CD4-positive, alpha-beta T cell (primary cell): ENCODE measurements at regions not wholly inside any gene's neighbourhood (a gene's known extent, or its start where the extent isn't known, plus 50 kb on each side); places are given as distances from the start of the nearest gene placed in this dataset.
"Not testable (repeated sequence)": the region's sequence is repeated elsewhere in the genome, so short reads cannot be mapped to it uniquely, and the experiment has no call there.

Experiments
- ATAC-seq: fragments of 200-7000 bp; cut with Tn5 transposase; one replicate; pipeline ENCODE4 v1.10.0; 2022; ENCODE audit warnings: mild to moderate bottlenecking; ENCODE audit not compliant: poor library complexity
- CTCF ChIA-PET: fragments of 350-600 bp; sonication (Branson Sonifier 250); formaldehyde crosslinking; loops from one replicate; lab custom pipeline; 2021; ENCODE audit warnings: antibody characterized with exemption, inconsistent platforms; lab: Charles Lee
- POLR2A ChIA-PET: fragments of 350-600 bp; sonication (Branson Sonifier 250); formaldehyde crosslinking; loops from one replicate; lab custom pipeline; 2021; ENCODE audit warnings: antibody characterized with exemption, inconsistent platforms; lab: Charles Lee
- DNase-seq, 14 experiments: peaks; one replicate each; pipeline ENCODE4 v3.0.0-alpha.2; 2013 to 2020; ENCODE audit warnings: mixed read lengths in 2 of 14
- H3K27ac ChIP-seq, 2 donors: one replicate each; pipeline versions ENCODE4 v1.5.1 to v1.7.0; 2013; ENCODE audit warnings: low read length in 2 of 2, low read depth in 1 of 2, mild to moderate bottlenecking in 1 of 2
- H3K27me3 ChIP-seq, 2 experiments: 1 replicate in 1 of 2; 2 replicates in 1 of 2; pipeline versions ENCODE4 v1.6.1 to v1.7.0; 2013; ENCODE audit warnings: low read length in 2 of 2, control low read depth in 1 of 2, mild to moderate bottlenecking in 1 of 2, moderate library complexity in 1 of 2; ENCODE audit not compliant: insufficient read depth in 2 of 2, control insufficient read depth in 1 of 2
- H3K36me3 ChIP-seq: one replicate; pipeline ENCODE4 v1.6.1; 2013; ENCODE audit warnings: low read length, control low read depth; ENCODE audit not compliant: insufficient read depth
- H3K4me1 ChIP-seq: one replicate; pipeline ENCODE4 v1.6.1; 2013; ENCODE audit warnings: low read length, control low read depth; ENCODE audit not compliant: insufficient read depth
- H3K4me3 ChIP-seq: one replicate; pipeline ENCODE4 v1.5.1; 2013; ENCODE audit warnings: mild to moderate bottlenecking, low read length, moderate library complexity
- H3K9me3 ChIP-seq, 2 experiments: 1 replicate in 1 of 2; 2 replicates in 1 of 2; pipeline versions ENCODE4 v1.6.1 to v1.7.0; 2013; ENCODE audit warnings: low read length in 2 of 2, mild to moderate bottlenecking in 2 of 2, control low read depth in 1 of 2, moderate library complexity in 1 of 2; ENCODE audit not compliant: control insufficient read depth in 1 of 2, insufficient read depth in 1 of 2
- H3K27ac Mint-ChIP-seq: one replicate; pipeline ENCODE4 v1.8.0; 2020; ENCODE audit warnings: mixed read lengths
- H3K27me3 Mint-ChIP-seq: one replicate; pipeline ENCODE4 v1.8.0; 2021; ENCODE audit warnings: mixed read lengths
- H3K36me3 Mint-ChIP-seq: one replicate; pipeline ENCODE4 v1.8.0; 2021; ENCODE audit warnings: low read depth, mixed read lengths
- H3K4me1 Mint-ChIP-seq: one replicate; pipeline ENCODE4 v1.8.0; 2021; ENCODE audit warnings: low read depth, mixed read lengths
- H3K4me3 Mint-ChIP-seq: one replicate; pipeline ENCODE4 v1.8.0; 2020; ENCODE audit warnings: mild to moderate bottlenecking, mixed read lengths
- H3K9me3 Mint-ChIP-seq: one replicate; pipeline ENCODE4 v1.8.0; 2020; ENCODE audit warnings: mixed read lengths
- intact Hi-C, 2 experiments: fragments of 100-400 bp; cut with DNase I in 1 of 2; cut with micrococcal nuclease in 1 of 2; formaldehyde crosslinking; loops; one replicate each; pipeline versions ENCODE4 v1.15.1 to v1.9.0; 2023 to 2025; cut with DNase I, micrococcal nuclease
- TF ChIP-seq, protein P1 (sequence below): fragments of 200-600 bp; IDR thresholded peaks from one replicate; pipeline ENCODE4 v1.8.0; 2022; ENCODE audit warnings: antibody characterized with exemption, mild to moderate bottlenecking

GRCh38 chr7:118867860-118868259, 643.4 kb downstream of the ANKRD7 start:
- Mint-ChIP-seq H3K4me3 (no peak overlapping the region), H3K36me3 (no peaks in the 10 kb centered on the region), H3K4me1 (no peaks in the 10 kb centered on the region), H3K27me3 (no peaks in the 10 kb centered on the region), H3K9me3 (peaks cover 2% of the 10 kb centered on the region), H3K27ac (no peak overlapping the region)
- DNase-seq (no peak), ATAC-seq (no peak)
- intact Hi-C loops = no loop called here
- ChIA-PET POLR2A (no interaction called here), CTCF (no interaction called here)
- Histone ChIP-seq H3K4me3 (no peak overlapping the region), H3K27ac (no peak overlapping the region), H3K27me3 (no peaks in the 10 kb centered on the region), H3K9me3 (no peaks in the 10 kb centered on the region), H3K36me3 (no peaks in the 10 kb centered on the region), H3K4me1 (no peaks in the 10 kb centered on the region)
- TF ChIP-seq, protein P1, sequence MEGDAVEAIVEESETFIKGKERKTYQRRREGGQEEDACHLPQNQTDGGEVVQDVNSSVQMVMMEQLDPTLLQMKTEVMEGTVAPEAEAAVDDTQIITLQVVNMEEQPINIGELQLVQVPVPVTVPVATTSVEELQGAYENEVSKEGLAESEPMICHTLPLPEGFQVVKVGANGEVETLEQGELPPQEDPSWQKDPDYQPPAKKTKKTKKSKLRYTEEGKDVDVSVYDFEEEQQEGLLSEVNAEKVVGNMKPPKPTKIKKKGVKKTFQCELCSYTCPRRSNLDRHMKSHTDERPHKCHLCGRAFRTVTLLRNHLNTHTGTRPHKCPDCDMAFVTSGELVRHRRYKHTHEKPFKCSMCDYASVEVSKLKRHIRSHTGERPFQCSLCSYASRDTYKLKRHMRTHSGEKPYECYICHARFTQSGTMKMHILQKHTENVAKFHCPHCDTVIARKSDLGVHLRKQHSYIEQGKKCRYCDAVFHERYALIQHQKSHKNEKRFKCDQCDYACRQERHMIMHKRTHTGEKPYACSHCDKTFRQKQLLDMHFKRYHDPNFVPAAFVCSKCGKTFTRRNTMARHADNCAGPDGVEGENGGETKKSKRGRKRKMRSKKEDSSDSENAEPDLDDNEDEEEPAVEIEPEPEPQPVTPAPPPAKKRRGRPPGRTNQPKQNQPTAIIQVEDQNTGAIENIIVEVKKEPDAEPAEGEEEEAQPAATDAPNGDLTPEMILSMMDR = no peak

GRCh38 chr7:118869141-118869540, 644.6 kb downstream of the ANKRD7 start:
- DNase-seq, H3K4me3 Mint-ChIP-seq, H3K27me3 ChIP-seq, H3K27me3 Mint-ChIP-seq, H3K27ac ChIP-seq, H3K27ac Mint-ChIP-seq, H3K4me3 ChIP-seq, H3K4me1 ChIP-seq, POLR2A ChIA-PET, H3K36me3 Mint-ChIP-seq, ATAC-seq, H3K4me1 Mint-ChIP-seq, H3K9me3 Mint-ChIP-seq, H3K36me3 ChIP-seq, intact Hi-C loops, H3K9me3 ChIP-seq: not testable (repeated sequence)
- CTCF ChIA-PET = interaction anchor here (0.7 kb wide), 1 partner anchor 21 kb away, joined by 3 read pairs; no protein-coding TSS in a partner anchor

GRCh38 chr7:118870187-118870586, 645.7 kb downstream of the ANKRD7 start:
- H3K4me3 ChIP-seq = no peak overlapping the region
- Mint-ChIP-seq H3K9me3 (no peaks in the 10 kb centered on the region), H3K36me3 (no peaks in the 10 kb centered on the region), H3K4me1 (no peaks in the 10 kb centered on the region), H3K4me3 (no peak overlapping the region), H3K27ac (no peak overlapping the region), H3K27me3 (no peaks in the 10 kb centered on the region)
- TF ChIP-seq, protein P1 = no peak
- ATAC-seq (no peak), DNase-seq (no peak)
- ChIA-PET POLR2A (no interaction called here), CTCF (no interaction called here)
- no peaks in the 10 kb centered on the region for H3K9me3 ChIP-seq
- H3K4me1 ChIP-seq = no peaks in the 10 kb centered on the region
- intact Hi-C loops = no loop called here
- H3K36me3 ChIP-seq = no peaks in the 10 kb centered on the region
- H3K27me3 ChIP-seq = no peaks in the 10 kb centered on the region
- H3K27ac ChIP-seq = no peak overlapping the region

DNA sequence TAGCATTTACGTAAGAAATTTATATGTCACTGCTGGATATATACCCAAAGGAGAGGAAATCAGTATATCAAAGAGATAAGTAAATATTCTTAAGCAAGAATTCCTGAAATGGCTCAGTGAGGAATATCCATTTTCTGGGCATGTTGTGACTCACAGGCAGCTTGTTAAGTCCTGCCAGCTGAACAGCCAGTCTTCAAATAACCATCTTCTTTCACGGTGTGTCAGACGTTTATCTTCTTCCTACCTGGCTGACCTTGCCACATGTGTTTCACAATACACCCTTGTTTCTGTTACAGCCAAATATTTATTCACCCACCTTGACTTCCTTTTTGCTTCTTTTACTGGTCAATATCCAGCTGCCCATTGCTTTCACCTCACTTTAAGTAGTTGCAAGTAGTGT, 648.1 kb downstream of the ANKRD7 start:
- no peak for ATAC-seq
- Mint-ChIP-seq H3K27me3 (no peaks in the 10 kb centered on the region), H3K9me3 (no peaks in the 10 kb centered on the region), H3K36me3 (no peaks in the 10 kb centered on the region), H3K27ac (no peak overlapping the region), H3K4me3 (no peak overlapping the region), H3K4me1 (no peaks in the 10 kb centered on the region)
- POLR2A ChIA-PET = no interaction called here
- TF ChIP-seq, protein P1 = no peak
- no peaks in the 10 kb centered on the region for H3K36me3 ChIP-seq
- intact Hi-C loops = no loop called here
- no peaks in the 10 kb centered on the region for H3K4me1 ChIP-seq
- no peak overlapping the region for H3K4me3 ChIP-seq
- CTCF ChIA-PET = no interaction called here
- DNase-seq = no peak
- no peaks in the 10 kb centered on the region for H3K27me3 ChIP-seq
- H3K9me3 ChIP-seq = no peaks in the 10 kb centered on the region
- no peak overlapping the region for H3K27ac ChIP-seq
